Gastroesophageal sphincter (tissue), 3 donors: ENCODE measurements at regions not wholly inside any gene's neighbourhood (a gene's known extent, or its start where the extent isn't known, plus 50 kb on each side); places are given as distances from the start of the nearest gene placed in this dataset.
A peak's percentile ranks its signal among the peaks of the same experiment; 100 is the strongest.

Experiments
- CTCF ChIP-seq, 4 experiments: fragments of 200-600 bp in 2 of 4; fragments of 450-650 bp in 2 of 4; sonication (generic) in 1 of 4; IDR thresholded peaks; one replicate each; pipeline ENCODE4 v1.5.1; 2017 to 2019; ENCODE audit warnings: antibody characterized with exemption in 4 of 4, mild to moderate bottlenecking in 2 of 4, moderate library complexity in 2 of 4
- POLR2A ChIP-seq, 2 donors: fragments of 450-650 bp; IDR thresholded peaks; one replicate each; pipeline ENCODE4 v1.6.1; 2017; ENCODE audit warnings: antibody characterized with exemption in 2 of 2, mild to moderate bottlenecking in 2 of 2, moderate library complexity in 1 of 2
- POLR2AphosphoS5 ChIP-seq: sonication (generic); formaldehyde crosslinking; IDR thresholded peaks from one replicate; pipeline ENCODE4 v1.6.1; 2017; ENCODE audit warnings: antibody characterized with exemption

DNA sequence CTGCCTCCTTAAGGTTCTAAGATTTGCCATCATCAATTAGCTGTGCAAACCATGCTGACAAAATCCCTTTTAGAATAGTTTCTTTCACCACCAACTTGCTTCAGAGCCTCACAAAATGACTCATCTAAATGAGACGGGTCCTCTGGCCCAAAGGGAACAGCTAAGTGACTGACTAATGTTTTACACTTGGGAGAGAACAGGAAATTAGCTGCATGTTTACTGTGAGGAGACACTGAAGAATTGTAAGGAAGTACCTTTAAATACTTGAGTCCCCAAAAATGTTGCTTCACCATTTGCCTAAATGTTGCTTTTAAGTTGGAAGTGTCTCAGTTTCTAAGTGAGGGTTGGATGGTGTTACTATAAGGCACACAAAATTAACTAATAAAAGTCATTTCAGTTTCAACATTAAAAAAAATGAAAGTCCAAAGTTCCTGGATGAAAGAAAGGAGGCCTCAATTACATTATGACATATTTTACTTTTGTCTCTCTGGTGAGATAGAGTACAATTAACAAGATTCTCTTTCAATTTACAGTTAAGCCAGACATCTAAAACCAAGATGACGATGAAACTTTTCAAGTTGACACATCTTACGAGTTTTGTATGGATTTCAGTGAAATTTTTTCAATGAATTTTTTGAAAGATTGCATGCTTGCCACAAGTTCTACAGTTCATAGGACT lies 229.1 kb upstream of the FN1 start:
- TF ChIP-seq POLR2AphosphoS5 (peak; percentile 72), CTCF (IDR thresholded peaks at IDR 0.05) (no peak), POLR2A (IDR thresholded peaks at IDR 0.05) (no peak)
